GM12864 (cell line): ENCODE measurements at regions not wholly inside any gene's neighbourhood (a gene's known extent, or its start where the extent isn't known, plus 50 kb on each side); places are given as distances from the start of the nearest gene placed in this dataset.

Source experiments
- DNase-seq: peaks from one replicate; pipeline ENCODE4 v3.0.0-alpha.2; 2011; ENCODE audit warnings: low read depth
- H3K4me3 ChIP-seq: 2 replicates; pipeline ENCODE4 v1.5.1; 2011; ENCODE audit warnings: mild to moderate bottlenecking, low read depth, low read length, control low read depth
- CTCF ChIP-seq: IDR thresholded peaks from 2 replicates; pipeline ENCODE4 v1.5.1; 2011; ENCODE audit warnings: low read depth, mild to moderate bottlenecking, moderate library complexity, low read length, control low read depth, inconsistent platforms; ENCODE audit errors: missing control alignments

- H3K4me3 ChIP-seq, result no peak overlapping the region
- no peak for TF ChIP-seq CTCF
- no peak for DNase-seq
These were observed 540.5 kb upstream of the CITED2 start for GRCh38 chr6:139914910-139915309.

GRCh38 chr6:139912735-139913400 lies 538.4 kb upstream of the CITED2 start:
- no peak overlapping the region for H3K4me3 ChIP-seq
- no peak for DNase-seq
- TF ChIP-seq CTCF, result no peak

GRCh38 chr6:139909992-139910391 lies 535.5 kb upstream of the CITED2 start:
- no peak for DNase-seq
- H3K4me3 ChIP-seq, result no peak overlapping the region
- no peak for TF ChIP-seq CTCF

- no peak overlapping the region for H3K4me3 ChIP-seq
- no peak for DNase-seq
- TF ChIP-seq CTCF, result no peak
These were observed 531.1 kb upstream of the CITED2 start for GRCh38 chr6:139905404-139906052.

- DNase-seq, result no peak
- no peak overlapping the region for H3K4me3 ChIP-seq
- TF ChIP-seq CTCF, result no peak
These were observed 530.1 kb upstream of the CITED2 start for GRCh38 chr6:139904568-139904967.

- no peak for DNase-seq
- no peak overlapping the region for H3K4me3 ChIP-seq
- no peak for TF ChIP-seq CTCF
These were observed 529.7 kb upstream of the CITED2 start for GRCh38 chr6:139904158-139904533.

- no peak overlapping the region; the same call in 1 of the 2 replicates for H3K4me3 ChIP-seq
- DNase-seq, result peak; percentile 86
- TF ChIP-seq CTCF, result no peak
These were observed 529.1 kb upstream of the CITED2 start for GRCh38 chr6:139903411-139904157.
